Activated CD8-positive, alpha-beta memory T cell treated with anti-CD3 and anti-CD28 coated beads, Interleukin-2, amount 50 U/mL, for 24 hours (primary cell): ENCODE measurements at regions not wholly inside any gene's neighbourhood (a gene's known extent, or its start where the extent isn't known, plus 50 kb on each side); places are given as distances from the start of the nearest gene placed in this dataset.

Source experiments
- DNase-seq: peaks from one replicate; pipeline ENCODE4 v3.0.0-alpha.2; 2020; ENCODE audit errors: extremely low read depth

DNA sequence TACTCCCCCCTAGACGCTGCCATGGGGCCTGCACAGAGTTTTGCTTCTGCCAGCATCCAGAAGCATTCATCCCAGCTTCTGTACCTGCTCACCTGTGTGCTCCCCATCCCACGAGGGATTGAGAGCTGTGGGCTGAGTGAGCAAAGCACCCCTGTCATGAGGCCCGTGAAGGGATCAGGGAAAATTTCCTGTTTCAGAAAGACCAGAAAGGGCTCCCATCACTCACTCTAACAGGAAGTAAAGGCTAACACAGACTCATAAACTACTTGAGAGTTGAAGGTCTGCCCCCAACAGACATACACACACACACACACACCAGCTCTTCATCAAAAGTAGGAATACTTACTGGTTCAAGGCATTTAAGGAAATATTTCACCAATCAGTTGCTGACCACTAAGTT, 256.5 kb upstream of the NT5E start:
- no peak for DNase-seq

DNA sequence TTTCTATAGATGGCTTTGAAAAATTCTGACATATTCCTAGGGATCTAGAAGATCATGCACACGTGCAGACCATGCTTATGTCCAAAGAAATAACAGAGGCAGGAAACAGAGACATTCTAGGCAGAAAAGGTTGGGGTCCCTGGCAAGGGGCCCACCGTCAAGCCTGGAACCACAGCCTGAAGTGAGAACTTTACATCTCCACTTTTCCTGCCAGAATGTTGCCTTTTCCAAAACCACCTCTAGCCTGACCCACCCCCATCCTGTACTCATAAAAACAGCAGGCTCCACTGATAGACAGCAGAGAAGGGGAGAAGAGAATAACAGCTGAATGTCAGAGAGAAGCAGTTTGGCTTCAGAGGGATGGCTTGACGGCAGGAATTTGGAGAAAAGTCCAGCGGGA, 257.3 kb upstream of the NT5E start:
- DNase-seq = no peak

DNA sequence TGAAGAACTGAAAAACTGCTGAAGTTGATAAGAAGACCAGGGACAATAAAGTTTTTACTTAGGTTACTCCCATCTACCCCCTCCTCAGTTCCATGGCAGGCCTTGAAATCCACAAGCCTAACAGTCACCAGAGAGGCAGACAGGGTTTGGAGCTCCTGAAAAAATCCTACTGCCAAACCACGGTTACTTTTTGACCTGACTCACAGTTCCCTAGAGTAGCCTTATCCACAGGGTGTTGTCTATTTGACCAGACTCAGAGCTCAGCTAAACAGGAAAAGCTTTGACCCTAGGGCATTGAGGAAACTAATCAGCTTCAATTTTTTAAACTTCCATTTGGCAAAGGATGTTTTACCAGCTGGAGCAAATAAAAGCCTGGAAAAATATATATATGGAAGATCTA, 257.7 kb upstream of the NT5E start:
- DNase-seq = no peak

DNA sequence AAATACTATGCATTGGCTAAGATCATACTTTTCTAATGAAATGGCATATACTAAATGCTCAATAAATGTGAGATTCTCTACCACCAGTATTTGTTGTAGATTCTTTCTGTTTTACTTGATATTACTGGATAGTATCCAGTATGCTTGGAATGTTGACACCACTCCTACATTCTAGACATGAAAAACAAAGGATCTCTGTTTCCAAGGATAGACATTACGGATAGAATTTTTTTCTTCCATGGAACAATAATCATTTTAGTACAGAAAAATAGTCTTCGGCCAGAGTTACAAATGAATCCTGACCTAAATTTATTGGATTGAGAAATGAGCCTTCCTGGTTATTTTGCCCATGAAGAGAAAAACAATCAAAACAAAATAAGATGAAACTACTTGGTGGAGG, 258.2 kb upstream of the NT5E start:
- DNase-seq = no peak

DNA sequence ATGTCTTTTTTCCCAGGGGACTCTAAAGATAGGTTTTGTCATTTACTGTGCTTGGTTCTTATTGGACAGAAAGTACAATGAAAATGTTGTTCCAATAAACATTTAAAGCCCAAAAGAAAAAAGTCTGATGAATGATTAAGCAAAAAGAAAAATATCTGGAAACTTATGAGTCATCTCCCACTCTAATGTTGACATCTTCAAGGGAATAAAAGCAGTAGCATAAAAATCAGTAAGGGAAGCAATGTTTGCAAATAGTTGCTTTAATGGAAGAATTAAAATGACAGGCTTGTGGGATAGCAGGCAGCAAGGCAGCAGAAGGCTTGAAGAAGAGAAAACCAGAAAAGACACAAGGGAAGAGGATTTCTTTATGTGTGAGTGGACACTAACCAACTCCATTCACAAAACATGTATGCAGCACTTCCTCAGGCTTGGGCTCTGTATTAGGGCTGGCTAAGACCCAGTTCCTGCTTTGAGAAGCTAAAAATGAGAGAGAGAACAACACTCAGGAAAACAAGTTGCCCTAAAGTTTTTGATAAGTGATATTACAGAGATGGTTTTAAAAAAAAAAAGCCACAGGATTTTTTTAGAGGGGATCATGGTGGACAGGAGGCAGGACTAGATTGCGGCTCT, 263.2 kb upstream of the NT5E start:
- DNase-seq = no peak

DNA sequence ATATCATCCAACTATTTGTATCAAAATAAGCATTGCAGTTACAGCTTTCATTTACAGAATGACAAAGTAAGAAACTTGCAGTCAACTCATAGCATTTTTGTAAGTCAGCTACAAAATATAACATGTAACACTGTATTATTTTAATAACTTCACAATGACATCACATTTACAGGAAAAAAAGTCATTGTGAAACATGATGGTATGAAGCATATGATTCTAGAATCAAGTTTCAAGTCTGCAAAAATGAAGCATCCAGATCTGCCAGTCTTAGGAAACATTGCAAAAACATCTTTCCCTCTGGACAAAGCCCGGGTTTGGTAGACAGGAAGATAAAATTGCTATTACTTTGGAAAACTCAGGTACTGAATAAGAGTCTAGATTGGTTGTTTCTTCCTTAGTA, 263.9 kb upstream of the NT5E start:
- no peak for DNase-seq

DNA sequence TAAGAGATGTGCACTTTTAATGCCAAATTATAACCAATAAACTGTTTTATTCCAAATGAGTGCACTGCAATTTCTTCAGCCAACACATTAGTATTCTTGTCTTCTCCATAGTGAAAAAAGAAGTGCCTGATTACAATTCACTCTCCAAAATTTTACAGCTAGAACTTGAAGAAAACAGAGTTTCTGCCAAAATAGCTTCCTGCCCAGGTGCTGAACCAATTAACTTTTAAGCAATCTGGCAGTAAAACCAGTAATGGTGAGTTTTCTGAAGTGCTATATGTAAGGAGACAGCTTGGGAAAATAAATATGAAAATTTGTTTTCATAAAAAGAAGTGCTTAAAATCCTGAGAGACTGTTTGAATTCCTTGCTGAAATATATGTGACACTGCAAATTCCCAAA, 266.0 kb upstream of the NT5E start:
- no peak for DNase-seq

DNA sequence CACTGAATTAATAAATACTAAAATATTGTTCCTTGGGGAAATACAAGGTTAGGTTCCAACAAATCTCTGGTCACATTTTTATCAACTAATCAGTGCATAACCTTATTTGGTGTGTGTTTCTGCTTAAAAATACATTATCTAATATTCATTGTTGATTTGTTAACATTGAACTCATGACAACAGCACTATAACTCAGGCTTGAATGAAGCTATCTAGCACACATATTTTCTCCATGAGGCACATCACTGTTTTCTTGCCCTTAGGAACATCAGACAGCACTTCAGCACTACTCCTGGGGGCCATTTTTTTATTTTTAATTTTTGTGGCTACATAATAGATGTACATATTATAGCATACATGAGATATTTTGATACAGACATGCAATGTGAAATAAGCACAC, 277.2 kb upstream of the NT5E start:
- DNase-seq = no peak

DNA sequence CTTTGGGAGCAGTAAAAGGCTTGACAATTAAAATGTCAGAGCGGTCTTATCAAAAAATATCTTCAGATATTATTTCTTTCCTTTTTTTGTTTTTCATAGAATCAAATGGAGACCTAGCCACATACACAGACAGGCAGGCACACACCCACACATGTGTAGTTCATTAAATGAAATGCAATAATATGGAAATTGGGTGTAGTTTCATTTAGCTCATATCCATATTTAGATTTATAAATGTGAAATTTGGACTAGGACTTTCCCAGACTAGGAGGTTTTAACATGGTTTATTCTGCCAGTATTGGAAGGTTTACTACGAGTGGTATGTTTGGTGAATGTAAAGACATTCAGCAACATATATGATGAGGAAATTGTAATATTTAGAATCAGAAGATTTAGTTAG, 277.7 kb upstream of the NT5E start:
- no peak for DNase-seq

DNA sequence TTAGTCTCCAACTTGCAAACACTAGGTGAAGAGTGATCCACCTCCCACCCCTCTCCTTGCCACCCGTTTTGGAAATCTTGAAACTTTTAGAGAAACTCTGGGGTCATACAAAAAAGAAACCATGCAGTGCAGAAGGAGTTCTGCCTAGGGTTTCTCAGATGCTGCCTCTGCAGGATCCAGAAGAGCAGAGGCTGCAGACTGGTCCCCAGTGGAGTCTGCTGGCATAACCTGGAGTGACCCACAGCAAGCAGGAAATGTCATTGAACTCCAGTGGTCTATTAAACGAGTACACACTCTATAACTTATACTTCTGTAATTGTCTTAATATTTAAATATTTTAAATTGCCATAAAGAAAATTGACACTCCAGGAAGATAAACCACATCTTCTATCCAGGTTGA, 280.7 kb upstream of the NT5E start:
- no peak for DNase-seq

DNA sequence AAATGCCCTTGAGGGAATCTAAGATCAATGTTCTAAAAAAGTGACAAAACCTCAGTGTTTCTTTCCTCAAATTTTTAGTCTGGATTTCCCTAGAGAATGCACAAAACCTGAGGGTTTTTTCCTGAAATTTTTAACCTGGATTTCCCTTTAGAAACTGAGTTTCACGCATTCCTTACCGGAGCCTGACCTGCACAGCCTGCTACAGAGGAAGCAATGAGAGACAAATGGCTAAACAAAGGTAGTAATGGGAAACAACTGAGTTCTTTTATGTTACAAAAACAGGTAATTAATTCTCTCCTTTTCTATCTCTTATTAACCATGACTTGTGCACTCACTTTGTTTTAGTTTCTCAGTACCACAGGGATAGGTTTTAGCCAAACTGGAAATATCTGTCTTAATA, 281.7 kb upstream of the NT5E start:
- no peak for DNase-seq

DNA sequence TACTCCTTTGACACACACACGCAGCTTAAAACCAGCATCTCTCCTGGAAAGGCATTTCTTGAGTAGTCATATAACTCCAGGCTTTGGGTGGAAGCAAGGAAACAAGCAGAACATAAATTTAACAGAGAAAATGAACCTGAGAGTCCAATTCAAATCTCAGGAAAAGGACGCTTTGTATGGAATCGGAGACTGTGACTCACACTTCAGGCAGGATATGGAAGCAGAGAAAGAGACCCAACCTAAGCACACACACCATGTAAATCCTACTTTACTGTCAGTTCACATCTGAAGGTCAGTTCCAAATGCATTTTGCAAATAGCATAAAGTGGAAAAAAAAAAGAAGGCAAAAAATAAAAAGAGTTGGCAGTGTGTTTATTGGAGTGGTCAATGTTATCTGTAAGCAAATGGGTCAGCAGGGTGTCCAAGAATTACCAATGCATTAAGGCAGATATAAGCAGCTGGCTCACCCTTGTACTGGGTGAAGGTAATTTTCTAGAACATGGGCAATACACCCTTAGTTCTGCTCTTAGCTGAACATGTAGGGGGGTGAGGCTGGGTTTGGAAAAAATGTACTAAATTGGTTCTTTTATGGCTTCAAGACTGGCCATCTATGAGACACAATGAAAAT, 283.7 kb upstream of the NT5E start:
- DNase-seq = no peak

DNA sequence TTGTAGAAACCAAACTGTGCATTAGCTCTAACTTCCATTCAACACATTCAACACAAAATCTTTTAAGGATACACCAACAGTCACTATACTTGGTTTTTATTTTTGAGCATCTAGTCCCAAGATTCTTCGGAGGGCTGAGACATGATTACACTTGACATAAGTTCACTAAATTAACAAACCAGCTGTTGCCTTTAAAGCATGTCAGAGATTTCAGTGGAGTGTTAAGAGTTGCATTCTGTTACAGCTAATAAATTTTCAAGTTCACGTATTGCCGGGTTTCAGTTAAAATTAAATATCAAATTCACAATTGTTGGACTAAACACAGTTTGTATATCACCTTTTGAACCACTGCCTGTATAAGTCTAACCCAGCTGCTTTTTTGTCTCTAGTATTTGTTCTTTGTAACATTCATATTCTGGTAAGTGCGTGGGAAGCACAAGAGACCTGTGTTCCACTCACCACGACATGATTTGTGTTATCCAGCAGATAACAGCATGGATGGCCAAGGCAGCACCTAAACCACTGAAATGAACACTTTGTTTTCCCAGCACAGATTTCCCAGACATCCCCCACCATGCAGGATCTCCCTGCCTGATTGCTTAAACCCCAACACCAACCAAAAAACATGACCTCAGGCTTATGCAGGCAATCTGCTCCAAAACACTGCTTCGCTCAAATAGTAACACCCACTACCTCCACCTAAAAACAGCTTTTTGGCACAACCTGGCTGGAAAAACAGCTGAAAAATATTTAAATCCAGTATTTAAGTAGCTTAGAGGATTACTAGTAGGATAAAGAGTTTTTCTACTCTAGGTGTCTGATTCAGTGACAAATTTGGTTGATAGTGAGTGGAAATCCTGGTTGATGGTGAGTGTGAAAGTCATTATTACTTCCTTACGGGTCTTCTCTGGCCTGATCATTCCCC, 286.5 kb upstream of the NT5E start:
- DNase-seq = no peak

DNA sequence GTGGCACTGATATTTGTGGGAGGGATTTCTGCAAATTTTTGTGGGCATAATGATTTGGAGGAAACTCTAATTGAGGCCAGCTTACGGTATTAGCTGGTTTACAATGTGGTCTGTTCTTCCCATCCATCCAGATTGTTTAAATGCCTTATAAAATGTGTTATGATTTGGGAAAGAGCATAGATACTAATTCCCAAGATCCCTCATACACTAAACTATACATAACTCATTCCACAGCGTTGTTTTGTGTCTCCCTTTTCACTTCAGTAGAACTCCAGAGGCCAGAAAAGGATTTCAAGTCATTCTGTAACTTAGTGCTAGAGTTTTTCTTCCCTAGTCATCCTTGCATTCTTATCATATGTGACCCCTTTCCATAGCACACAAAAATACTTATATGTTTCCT, 292.6 kb upstream of the NT5E start:
- DNase-seq = no peak

DNA sequence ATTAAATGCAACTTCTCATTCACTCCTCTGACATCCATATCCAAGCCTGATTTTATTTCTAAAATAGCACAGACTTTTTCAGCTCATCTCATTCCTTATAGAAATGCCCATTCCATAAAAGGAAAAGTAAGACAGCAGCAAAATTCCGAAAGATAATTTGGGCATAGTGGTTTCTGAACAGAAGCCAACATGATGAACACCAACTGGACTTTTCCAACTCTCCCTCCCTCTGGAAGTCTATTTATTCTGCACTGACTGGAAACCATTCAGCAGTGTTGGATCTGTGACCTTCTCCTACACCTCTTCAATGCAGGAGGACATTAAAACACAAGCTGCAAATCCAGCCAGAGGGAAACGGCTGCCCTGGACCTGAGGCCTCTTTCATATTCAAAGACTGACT, 306.2 kb upstream of the NT5E start:
- DNase-seq = no peak

DNA sequence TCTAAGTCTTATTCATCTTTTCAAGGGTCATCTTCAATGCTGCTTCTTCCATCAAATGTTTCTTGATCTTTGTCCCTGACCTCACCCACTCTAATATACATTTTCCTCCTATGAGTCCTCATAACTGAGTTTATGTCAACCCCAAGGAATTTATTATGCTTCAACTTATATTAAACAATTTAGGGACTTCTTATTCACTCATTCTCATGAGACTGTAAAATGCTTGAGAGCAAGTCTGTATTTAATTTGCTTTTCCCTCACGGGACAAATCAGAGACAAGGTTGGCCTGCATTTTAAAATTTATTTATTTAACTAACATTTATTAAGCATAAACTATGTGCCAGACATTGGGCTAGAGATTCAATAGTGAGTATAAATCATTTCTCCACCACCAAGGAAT, 312.0 kb upstream of the NT5E start:
- DNase-seq = no peak

DNA sequence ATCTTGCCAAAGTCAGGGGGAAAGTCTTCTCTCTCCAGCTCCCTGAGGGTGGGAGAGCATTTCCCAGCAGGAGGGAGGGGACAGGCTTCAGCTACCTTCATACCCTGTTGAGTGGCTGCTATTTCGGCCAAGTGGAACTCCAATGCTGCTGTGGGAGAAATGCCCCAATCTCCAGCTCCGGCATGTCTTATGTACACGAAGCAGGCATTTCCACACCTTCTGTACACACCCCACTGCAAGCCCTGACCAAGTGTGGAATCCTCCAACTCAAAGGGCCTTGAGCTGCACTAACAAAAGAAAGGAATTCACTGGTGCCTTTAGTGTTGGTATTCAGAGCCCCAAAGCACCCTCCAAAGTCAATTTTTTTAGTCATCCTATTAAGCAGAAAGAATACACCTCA, 313.6 kb upstream of the NT5E start:
- DNase-seq = no peak

DNA sequence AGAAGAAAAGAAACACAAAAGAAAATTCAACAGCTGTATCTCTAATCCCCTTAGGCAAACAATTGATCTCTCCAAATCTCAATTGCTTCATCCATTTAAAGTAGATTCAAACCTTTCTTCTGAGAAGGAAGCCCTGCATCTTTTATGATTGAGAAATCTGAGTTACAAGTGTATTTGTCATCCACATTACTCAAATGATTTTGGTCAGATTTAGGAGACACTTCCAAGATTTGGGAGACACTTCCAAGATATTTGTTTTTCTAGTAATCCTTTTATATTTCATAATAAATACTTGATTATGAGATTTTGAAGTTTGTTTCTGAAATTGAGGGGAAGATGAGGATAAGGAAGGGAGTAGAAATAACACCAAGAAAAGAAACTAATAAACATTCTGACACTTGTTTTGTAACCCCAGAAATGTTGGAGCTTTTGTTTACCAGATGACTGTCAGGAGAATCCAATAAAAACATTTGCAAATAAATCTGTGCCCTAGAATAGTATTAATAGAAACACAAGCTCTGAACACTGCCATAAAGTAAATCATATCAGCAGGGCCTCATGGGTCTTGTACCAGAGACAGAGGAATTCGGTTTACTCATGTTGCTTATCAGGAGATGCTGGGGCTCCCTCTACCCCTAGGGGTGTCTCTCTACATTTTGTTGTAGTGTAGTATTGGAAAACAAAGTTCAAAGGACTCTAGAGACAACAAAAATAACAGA, 314.3 kb upstream of the NT5E start:
- no peak for DNase-seq

DNA sequence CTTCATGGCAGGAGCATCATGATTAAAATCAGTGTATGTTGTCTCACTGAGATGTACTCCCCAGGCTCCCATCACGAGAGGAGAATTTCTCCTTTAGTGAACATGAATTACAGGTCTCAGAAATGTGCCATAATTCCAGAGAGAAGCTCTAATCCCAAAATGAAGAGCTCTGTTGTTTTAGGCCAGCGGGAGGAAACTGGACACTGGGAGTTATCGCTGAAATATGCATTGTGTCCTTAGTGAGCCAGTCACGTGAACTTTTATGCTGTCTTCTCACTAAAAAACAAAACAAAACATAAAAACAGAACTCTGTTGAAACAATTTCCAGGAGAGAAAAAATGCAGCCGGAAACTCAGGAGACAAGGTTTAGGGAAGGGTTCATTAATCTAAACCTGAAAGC, 315.7 kb upstream of the NT5E start:
- no peak for DNase-seq

DNA sequence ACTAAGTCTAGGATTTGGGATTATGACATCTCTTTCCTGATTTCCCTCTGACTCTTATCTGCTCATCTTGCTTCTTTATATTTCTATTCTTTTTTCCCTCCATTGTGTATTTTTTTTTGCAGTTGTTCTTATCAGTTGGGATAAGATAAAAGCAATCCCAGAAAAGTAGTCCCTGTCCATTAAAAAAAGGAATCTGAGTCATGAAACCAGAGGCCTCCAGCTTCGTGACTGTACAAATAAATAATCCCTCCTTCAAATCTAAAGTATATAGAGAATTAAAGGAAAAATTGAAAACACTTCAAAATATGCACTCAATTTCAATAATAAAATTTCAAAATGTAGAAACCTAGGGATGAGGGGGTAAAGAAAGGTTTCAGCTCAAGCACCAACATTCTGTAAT, 317.8 kb upstream of the NT5E start:
- DNase-seq = no peak

DNA sequence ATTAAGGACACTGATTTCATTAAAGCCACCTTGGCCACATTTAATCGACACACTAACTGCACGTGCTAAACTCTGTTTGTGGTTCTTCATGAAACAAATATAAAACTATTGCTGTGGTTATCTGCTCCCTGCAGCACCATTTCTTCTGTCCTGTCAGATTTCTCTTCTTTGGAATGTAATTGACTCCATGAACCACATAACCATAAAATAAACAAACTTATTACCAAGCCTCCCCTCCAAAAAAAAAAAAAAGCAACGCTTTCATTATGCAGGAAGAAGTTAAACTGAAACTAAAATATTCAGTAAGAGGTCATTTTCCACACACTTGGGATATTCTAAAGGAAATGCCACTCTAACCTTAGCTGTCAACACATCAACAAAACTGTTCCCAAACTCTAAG, 319.1 kb upstream of the NT5E start:
- DNase-seq = no peak

DNA sequence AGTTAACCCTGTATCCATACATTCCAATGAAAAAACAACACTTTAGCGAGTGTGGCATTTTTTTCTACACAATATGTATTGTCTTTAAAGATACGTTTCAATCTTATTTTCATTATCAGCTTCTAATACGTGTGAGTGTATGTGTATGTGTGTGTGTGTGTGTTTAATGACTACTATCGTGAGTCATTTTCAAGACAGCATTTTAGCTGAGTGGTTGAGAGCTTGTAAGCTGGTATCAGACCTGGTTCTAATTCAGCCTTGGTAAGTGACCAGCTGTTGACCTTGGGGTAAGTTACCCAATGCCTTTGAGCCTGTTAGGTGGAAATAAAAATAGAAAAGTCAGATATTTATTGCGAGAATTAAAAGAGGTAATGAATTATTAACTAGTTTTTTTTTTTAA, 320.0 kb upstream of the NT5E start:
- no peak for DNase-seq

DNA sequence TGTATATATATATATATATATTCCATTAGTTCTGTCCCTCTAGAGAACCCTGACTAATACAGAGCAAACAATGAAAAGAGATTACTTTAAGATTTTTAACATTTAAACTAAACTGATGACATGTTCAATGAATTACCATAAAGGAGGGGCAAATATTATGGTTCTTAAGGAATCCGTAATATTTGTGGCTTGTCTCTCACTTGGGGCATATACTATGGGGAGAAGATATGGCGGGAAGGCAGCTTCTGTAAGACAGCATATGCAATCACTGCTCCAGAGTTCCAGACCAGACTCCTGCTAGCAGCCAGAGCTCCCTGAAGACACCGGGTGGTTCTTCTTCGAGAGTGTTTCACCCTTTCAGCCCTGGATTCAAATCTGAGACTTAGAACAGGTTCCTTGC, 321.1 kb upstream of the NT5E start:
- no peak for DNase-seq
